ENCODE measurements at regions not wholly inside any gene's neighbourhood (a gene's known extent, or its start where the extent isn't known, plus 50 kb on each side); places are given as distances from the start of the nearest gene placed in this dataset.

- ChIA-PET CTCF (interaction anchor here (1.2 kb wide), 1 partner anchor 120 kb away, joined by 5 read pairs; no protein-coding TSS in a partner anchor), POLR2A (no interaction called here)
- TF ChIP-seq ELF4 (IDR thresholded peaks at IDR 0.05) = no peak
- no peak for DNase-seq (ENCODE audit: extremely low spot score)
These were observed 58.2 kb upstream of the RPH3AL start for GRCh38 chr17:410543-411401.

GRCh38 chr17:409848-410542 lies 57.4 kb upstream of the RPH3AL start:
- ChIA-PET POLR2A (no interaction called here), CTCF (no interaction called here)
- peak; percentile 100 for DNase-seq (ENCODE audit: extremely low spot score)
- no peak for TF ChIP-seq FOXK2 (IDR thresholded peaks at IDR 0.05)
- no peak for TF ChIP-seq ZNF384 (IDR thresholded peaks at IDR 0.05)
- no peak for TF ChIP-seq SUZ12 (IDR thresholded peaks at IDR 0.05)
- no peak for TF ChIP-seq FOXM1 (IDR thresholded peaks at IDR 0.05; ENCODE audit: borderline replicate concordance)
- TF ChIP-seq SP1 (IDR thresholded peaks at IDR 0.05) = no peak
- TF ChIP-seq L3MBTL2 (conservative IDR thresholded peaks at IDR 0.05) = no peak; the same call in 1 of the 2 replicates
- no peak for TF ChIP-seq ARNT (IDR thresholded peaks at IDR 0.05)

GRCh38 chr17:409308-409847 lies 56.8 kb upstream of the RPH3AL start:
- POLR2A ChIA-PET = no interaction called here
- DNase-seq (ENCODE audit: extremely low spot score) = no peak
- TF ChIP-seq BHLHE40 (IDR thresholded peaks at IDR 0.05; ENCODE audit: borderline replicate concordance) (no peak), L3MBTL2 (conservative IDR thresholded peaks at IDR 0.05) (peak; percentile 93; the same call in 1 of the 2 replicates), ZNF384 (IDR thresholded peaks at IDR 0.05) (no peak)
- CTCF ChIA-PET = no interaction called here

GRCh38 chr17:404703-405102 lies 52.1 kb upstream of the RPH3AL start:
- POLR2A ChIA-PET = no interaction called here
- CTCF ChIA-PET = interaction anchor here (0.6 kb wide), 1 partner anchor 297 kb away, joined by 3 read pairs; no protein-coding TSS in a partner anchor
- no peak for DNase-seq (ENCODE audit: extremely low spot score)
- TF ChIP-seq ZNF384 (IDR thresholded peaks at IDR 0.05) = no peak
